Mesendoderm (in vitro differentiated cells): ENCODE measurements at regions not wholly inside any gene's neighbourhood (a gene's known extent, or its start where the extent isn't known, plus 50 kb on each side); places are given as distances from the start of the nearest gene placed in this dataset.

Source experiments
- DNase-seq: peaks from one replicate; pipeline ENCODE4 v3.0.0; 2013
- H2AK5ac ChIP-seq: 2 replicates; pipeline ENCODE4 v1.6.1; 2013; ENCODE audit warnings: low read length, inconsistent platforms
- H2BK120ac ChIP-seq: 2 replicates; pipeline ENCODE4 v1.6.1; 2013; ENCODE audit warnings: low read depth, mild to moderate bottlenecking, low read length, moderate library complexity, mixed read lengths
- H2BK15ac ChIP-seq: replicated peaks from 2 replicates; pipeline ENCODE4 v1.6.1; 2013; ENCODE audit warnings: low read depth, mild to moderate bottlenecking, moderate library complexity
- H2BK5ac ChIP-seq: 2 replicates; pipeline ENCODE4 v1.6.1; 2013; ENCODE audit warnings: low read length, inconsistent platforms
- H3K18ac ChIP-seq: 2 replicates; pipeline ENCODE4 v1.6.1; 2013; ENCODE audit warnings: mild to moderate bottlenecking, low read length, mixed read lengths
- H3K23ac ChIP-seq: one replicate; pipeline ENCODE4 v1.6.1; 2013; ENCODE audit warnings: low read length
- H3K27ac ChIP-seq: 2 replicates; pipeline ENCODE4 v1.5.1; 2013; ENCODE audit warnings: low read depth, mild to moderate bottlenecking, inconsistent platforms, low read length, moderate library complexity
- H3K27me3 ChIP-seq: 2 replicates; pipeline ENCODE4 v1.6.1; 2013; ENCODE audit warnings: low read length, control low read depth, mild to moderate bottlenecking, inconsistent platforms; ENCODE audit not compliant: insufficient read depth, poor library complexity
- H3K36me3 ChIP-seq: 2 replicates; pipeline ENCODE4 v1.6.1; 2013; ENCODE audit warnings: low read length, inconsistent platforms; ENCODE audit not compliant: control insufficient read depth, insufficient read depth
- H3K4ac ChIP-seq: one replicate; pipeline ENCODE4 v1.6.1; 2013; ENCODE audit warnings: low read depth, mild to moderate bottlenecking, low read length, moderate library complexity
- H3K4me1 ChIP-seq: 2 replicates; pipeline ENCODE4 v1.6.1; 2013; ENCODE audit warnings: low read depth, low read length, inconsistent platforms; ENCODE audit not compliant: control insufficient read depth
- H3K4me2 ChIP-seq: 2 replicates; pipeline ENCODE4 v1.6.1; 2013; ENCODE audit warnings: low read length
- H3K4me3 ChIP-seq: 2 replicates; pipeline ENCODE4 v1.5.1; 2013; ENCODE audit warnings: mild to moderate bottlenecking, low read length
- H3K56ac ChIP-seq: one replicate; pipeline ENCODE4 v1.6.1; 2013; ENCODE audit warnings: low read length
- H3K79me1 ChIP-seq: 2 replicates; pipeline ENCODE4 v1.6.1; 2013; ENCODE audit warnings: low read length, inconsistent platforms
- H3K79me2 ChIP-seq: 2 replicates; pipeline ENCODE4 v1.6.1; 2013; ENCODE audit warnings: mild to moderate bottlenecking, low read length; ENCODE audit not compliant: control insufficient read depth, insufficient read depth
- H3K9ac ChIP-seq: 2 replicates; pipeline ENCODE4 v1.6.1; 2013; ENCODE audit warnings: low read length, inconsistent platforms
- H4K5ac ChIP-seq: one replicate; pipeline ENCODE4 v1.6.1; 2013; ENCODE audit warnings: low read length
- H4K8ac ChIP-seq: one replicate; pipeline ENCODE4 v1.6.1; 2013; ENCODE audit warnings: low read depth, mild to moderate bottlenecking, control low read depth, low read length, moderate library complexity
- WGBS: extraction: QIAGEN DNeasy Blood & Tissue Kit; methylation state at CpG from one replicate; pipeline ENCODE4 v1.1.7; 2013; ENCODE audit warnings: low lambda C conversion rate, missing lambda C conversion rate; ENCODE audit not compliant: insufficient coverage; ENCODE audit errors: extremely low coverage; 5-methylcytosine and 5-hydroxymethylcytosine counted together

GRCh38 chr21:18144339-18144738 lies 100.3 kb upstream of the CHODL start:
- Histone ChIP-seq H3K56ac (no peak overlapping the region), H3K27me3 (no peaks in the 10 kb centered on the region), H2BK15ac (no peak overlapping the region), H3K4me2 (no peak overlapping the region), H3K4me1 (no peaks in the 10 kb centered on the region), H3K4ac (no peak overlapping the region), H2AK5ac (no peak overlapping the region), H4K8ac (no peak overlapping the region), H4K5ac (no peak overlapping the region), H3K79me1 (no peaks in the 10 kb centered on the region), H3K9ac (no peak overlapping the region), H3K27ac (no peak overlapping the region), H3K36me3 (no peaks in the 10 kb centered on the region), H3K18ac (no peak overlapping the region), H3K4me3 (no peak overlapping the region), H3K79me2 (no peaks in the 10 kb centered on the region), H2BK120ac (no peak overlapping the region), H3K23ac (no peak overlapping the region), H2BK5ac (no peak overlapping the region)
- no CpG with 5 or more reads among the region's 3 CpGs for WGBS
- no peak for DNase-seq

GRCh38 chr21:18142655-18143054 lies 102.0 kb upstream of the CHODL start:
- Histone ChIP-seq H3K4me2 (no peak overlapping the region), H3K4me3 (no peak overlapping the region), H2BK5ac (no peak overlapping the region), H2BK15ac (no peak overlapping the region), H2BK120ac (no peak overlapping the region), H3K36me3 (no peaks in the 10 kb centered on the region), H3K4me1 (no peaks in the 10 kb centered on the region), H3K27me3 (no peaks in the 10 kb centered on the region), H3K56ac (no peak overlapping the region), H4K8ac (no peak overlapping the region), H3K18ac (no peak overlapping the region), H3K79me2 (no peaks in the 10 kb centered on the region), H3K4ac (no peak overlapping the region), H3K27ac (no peak overlapping the region), H2AK5ac (no peak overlapping the region), H4K5ac (no peak overlapping the region), H3K9ac (no peak overlapping the region), H3K23ac (no peak overlapping the region), H3K79me1 (no peaks in the 10 kb centered on the region)
- no peak for DNase-seq

DNA sequence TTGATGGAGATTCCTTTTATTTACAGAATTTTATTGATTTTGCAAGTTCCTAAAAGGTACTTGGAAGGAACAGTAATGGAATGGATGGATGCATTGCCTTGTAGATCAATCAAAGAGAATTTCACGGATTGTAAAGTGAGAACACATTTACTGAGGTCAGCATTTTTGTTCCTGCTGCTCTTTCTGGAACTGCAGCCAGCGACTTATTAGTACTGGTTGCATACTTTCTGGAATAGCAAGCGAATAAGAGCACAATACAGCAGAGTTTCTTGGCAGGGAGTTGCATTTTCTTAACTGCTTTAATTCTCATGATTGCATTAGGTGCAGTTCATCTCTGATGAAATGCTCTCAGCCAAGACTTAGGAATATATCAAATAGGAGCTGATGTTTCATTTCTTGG lies 106.1 kb upstream of the CHODL start:
- H3K36me3 ChIP-seq = no peaks in the 10 kb centered on the region
- no peaks in the 10 kb centered on the region for H3K79me1 ChIP-seq
- H3K27ac ChIP-seq = no peak overlapping the region
- no peak overlapping the region for H3K18ac ChIP-seq
- H3K4me3 ChIP-seq = no peak overlapping the region
- H3K23ac ChIP-seq = no peak overlapping the region
- H3K56ac ChIP-seq = no peak overlapping the region
- no peaks in the 10 kb centered on the region for H3K79me2 ChIP-seq
- no peak overlapping the region for H4K8ac ChIP-seq
- H3K4ac ChIP-seq = no peak overlapping the region
- no peak overlapping the region for H2BK120ac ChIP-seq
- H3K4me1 ChIP-seq = no peaks in the 10 kb centered on the region
- no peak overlapping the region for H2BK5ac ChIP-seq
- no peak overlapping the region for H2BK15ac ChIP-seq
- DNase-seq = no peak
- no CpG with 5 or more reads among the region's 3 CpGs for WGBS
- no peak overlapping the region for H3K9ac ChIP-seq
- no peak overlapping the region for H3K4me2 ChIP-seq
- no peaks in the 10 kb centered on the region for H3K27me3 ChIP-seq
- H4K5ac ChIP-seq = no peak overlapping the region
- no peak overlapping the region for H2AK5ac ChIP-seq

- no peak overlapping the region for H2BK15ac ChIP-seq
- H3K18ac ChIP-seq = no peak overlapping the region
- H3K56ac ChIP-seq = no peak overlapping the region
- no peak overlapping the region for H4K8ac ChIP-seq
- no peak overlapping the region for H3K4me2 ChIP-seq
- H3K4me3 ChIP-seq = no peak overlapping the region
- H3K36me3 ChIP-seq = no peaks in the 10 kb centered on the region
- no peaks in the 10 kb centered on the region for H3K4me1 ChIP-seq
- H3K27ac ChIP-seq = no peak overlapping the region
- H2BK5ac ChIP-seq = no peak overlapping the region
- no peaks in the 10 kb centered on the region for H3K79me2 ChIP-seq
- H3K27me3 ChIP-seq = no peaks in the 10 kb centered on the region
- no peak overlapping the region for H3K23ac ChIP-seq
- no peak overlapping the region for H4K5ac ChIP-seq
- no CpG with 5 or more reads among the region's 1 CpG for WGBS
- H3K4ac ChIP-seq = no peak overlapping the region
- H2BK120ac ChIP-seq = no peak overlapping the region
- H2AK5ac ChIP-seq = no peak overlapping the region
- DNase-seq = no peak
- no peaks in the 10 kb centered on the region for H3K79me1 ChIP-seq
- no peak overlapping the region for H3K9ac ChIP-seq
These were observed 115.1 kb upstream of the CHODL start for GRCh38 chr21:18129526-18129925.

GRCh38 chr21:18118566-18118965 lies 126.1 kb upstream of the CHODL start:
- Histone ChIP-seq H3K56ac (no peak overlapping the region), H3K27me3 (no peaks in the 10 kb centered on the region), H3K27ac (no peak overlapping the region), H3K79me2 (no peaks in the 10 kb centered on the region), H3K4me2 (no peak overlapping the region), H2BK5ac (no peak overlapping the region), H2AK5ac (no peak overlapping the region), H3K79me1 (no peaks in the 10 kb centered on the region), H3K23ac (no peak overlapping the region), H3K9ac (no peak overlapping the region), H2BK15ac (no peak overlapping the region), H3K4ac (no peak overlapping the region), H2BK120ac (no peak overlapping the region), H3K4me3 (no peak overlapping the region), H4K8ac (no peak overlapping the region), H3K36me3 (no peaks in the 10 kb centered on the region), H3K4me1 (no peaks in the 10 kb centered on the region), H3K18ac (no peak overlapping the region), H4K5ac (no peak overlapping the region)
- WGBS = no CpG with 5 or more reads among the region's 1 CpG
- no peak for DNase-seq

DNA sequence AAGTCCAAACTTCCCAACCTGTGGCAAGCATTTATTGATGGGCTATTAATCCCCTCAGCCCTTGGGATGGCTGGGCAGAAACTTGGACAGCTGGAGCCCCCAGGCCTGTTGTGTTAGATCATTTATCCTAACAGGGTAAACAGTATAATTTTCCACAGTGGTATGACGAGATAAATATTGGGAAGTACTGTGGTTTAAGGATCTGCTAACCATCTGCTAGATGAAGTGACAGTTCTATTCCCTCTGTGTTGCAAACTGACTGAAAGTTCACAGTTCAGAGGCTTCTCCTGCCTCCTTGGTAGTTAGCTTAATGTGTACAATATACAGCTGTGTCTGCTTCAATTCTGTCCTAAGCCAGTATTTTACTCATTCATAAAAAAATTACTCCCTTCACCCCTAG lies 127.5 kb upstream of the CHODL start:
- H3K27me3 ChIP-seq = no peaks in the 10 kb centered on the region
- DNase-seq = no peak
- no peaks in the 10 kb centered on the region for H3K4me1 ChIP-seq
- H3K4ac ChIP-seq = no peak overlapping the region
- no peaks in the 10 kb centered on the region for H3K79me2 ChIP-seq
- no peak overlapping the region for H4K5ac ChIP-seq
- no peak overlapping the region for H3K18ac ChIP-seq
- no peak overlapping the region for H3K4me2 ChIP-seq
- H3K56ac ChIP-seq = no peak overlapping the region
- H4K8ac ChIP-seq = no peak overlapping the region
- no peaks in the 10 kb centered on the region for H3K36me3 ChIP-seq
- H3K9ac ChIP-seq = no peak overlapping the region
- no peak overlapping the region for H3K4me3 ChIP-seq
- H3K79me1 ChIP-seq = no peaks in the 10 kb centered on the region
- no peak overlapping the region for H2BK5ac ChIP-seq
- WGBS = no CpG with 5 or more reads among the region's 1 CpG
- no peak overlapping the region for H2BK15ac ChIP-seq
- no peak overlapping the region for H2BK120ac ChIP-seq
- H3K23ac ChIP-seq = no peak overlapping the region
- H3K27ac ChIP-seq = no peak overlapping the region
- no peak overlapping the region for H2AK5ac ChIP-seq
